GM08714 (cell line): ENCODE measurements at regions not wholly inside any gene's neighbourhood (a gene's known extent, or its start where the extent isn't known, plus 50 kb on each side); places are given as distances from the start of the nearest gene placed in this dataset.
"Not testable (repeated sequence)": the region's sequence is repeated elsewhere in the genome, so short reads cannot be mapped to it uniquely, and the experiment has no call there.

Experiments used
- H3K4me3 ChIP-seq: fragments of 200-500 bp; sonication (Bioruptor generic); 2 replicates; pipeline ENCODE4 v1.5.1; 2014; ENCODE audit warnings: mild to moderate bottlenecking, low read length, inconsistent platforms
- ZNF274 ChIP-seq: IDR thresholded peaks from 2 replicates; pipeline ENCODE4 v1.6.1; 2012; ENCODE audit warnings: mild to moderate bottlenecking, low read depth, low read length

- H3K4me3 ChIP-seq, result no peak overlapping the region
- no peak for TF ChIP-seq ZNF274
Measured at GRCh38 chrX:66961665-66962064, 322.8 kb upstream of the EDA2R start.

- H3K4me3 ChIP-seq, result no peak overlapping the region
- TF ChIP-seq ZNF274, result no peak
Measured at GRCh38 chrX:66931713-66932112, 292.8 kb upstream of the EDA2R start.

GRCh38 chrX:66930516-66930915 lies 291.6 kb upstream of the EDA2R start:
- H3K4me3 ChIP-seq, result not testable (repeated sequence)

DNA sequence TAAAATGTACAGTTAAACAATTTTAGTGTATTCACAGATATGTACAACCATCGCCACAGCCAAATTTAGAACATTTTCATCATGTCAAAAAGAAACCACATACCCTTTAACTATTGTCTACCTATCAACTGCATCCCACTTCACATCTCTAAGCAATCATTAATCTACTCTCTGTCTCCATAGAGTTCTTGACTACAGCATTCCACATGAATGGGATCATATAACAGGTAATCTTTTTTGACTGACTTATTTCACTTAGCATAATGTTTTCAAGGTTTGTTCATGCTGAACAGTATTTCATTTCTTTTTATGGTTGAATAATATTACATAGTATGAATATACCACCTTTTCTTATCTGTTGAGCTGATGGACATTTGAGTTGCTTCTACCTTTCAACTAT lies 281.4 kb upstream of the EDA2R start:
- no peak overlapping the region for H3K4me3 ChIP-seq
- TF ChIP-seq ZNF274, result no peak

GRCh38 chrX:66919280-66919832 lies 280.5 kb upstream of the EDA2R start:
- H3K4me3 ChIP-seq, result no peak overlapping the region
- TF ChIP-seq ZNF274, result no peak

- no peak overlapping the region for H3K4me3 ChIP-seq
- no peak for TF ChIP-seq ZNF274
Measured at GRCh38 chrX:66918511-66918910, 279.6 kb upstream of the EDA2R start.

DNA sequence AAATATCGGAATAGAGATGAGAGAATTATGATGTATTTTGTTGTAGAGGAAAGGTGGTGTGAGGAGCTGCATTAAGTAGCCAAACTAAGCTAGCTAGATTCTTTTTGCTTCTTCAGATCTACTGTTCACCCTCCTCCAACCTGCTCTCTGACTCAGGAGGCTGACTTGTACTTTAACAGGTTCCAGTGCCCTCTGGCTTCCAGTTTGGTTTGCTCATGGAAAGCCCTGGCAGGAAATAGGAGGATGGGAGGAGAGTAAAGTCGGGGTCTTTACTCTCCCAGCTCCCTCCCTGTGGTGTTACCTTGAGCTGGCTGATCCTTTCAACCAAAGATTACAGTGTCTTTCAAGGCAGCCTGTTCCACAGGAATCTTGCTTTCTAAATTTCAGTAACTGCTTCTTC lies 277.0 kb upstream of the EDA2R start:
- H3K4me3 ChIP-seq, result no peak overlapping the region
- no peak for TF ChIP-seq ZNF274

DNA sequence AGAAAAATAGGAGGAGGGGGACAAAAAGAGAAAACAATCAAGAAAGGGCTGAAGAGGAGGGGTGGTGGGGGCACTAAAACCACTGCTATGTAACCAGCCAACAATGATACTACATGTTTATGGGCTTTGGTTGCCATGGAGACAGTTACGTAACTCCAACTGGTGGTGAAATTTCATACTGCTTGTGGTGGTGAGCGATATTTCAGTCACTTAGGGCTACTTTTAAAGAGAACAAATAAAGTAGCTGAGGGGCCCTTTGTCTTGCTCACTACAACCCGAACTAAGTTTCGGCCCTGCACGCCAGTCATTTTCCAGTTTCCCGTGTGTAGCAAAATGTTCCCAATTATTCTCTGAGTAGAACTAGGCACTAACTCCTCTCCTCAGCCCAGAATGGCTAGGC lies 275.2 kb upstream of the EDA2R start:
- no peak overlapping the region for H3K4me3 ChIP-seq
- no peak for TF ChIP-seq ZNF274

GRCh38 chrX:66912417-66912816 lies 273.5 kb upstream of the EDA2R start:
- no peak overlapping the region for H3K4me3 ChIP-seq
- TF ChIP-seq ZNF274, result no peak

GRCh38 chrX:66902081-66902480 lies 263.2 kb upstream of the EDA2R start:
- TF ChIP-seq ZNF274, result no peak
- H3K4me3 ChIP-seq, result no peak overlapping the region

GRCh38 chrX:66900886-66901285 lies 262.0 kb upstream of the EDA2R start:
- TF ChIP-seq ZNF274, result no peak
- H3K4me3 ChIP-seq, result no peak overlapping the region

DNA sequence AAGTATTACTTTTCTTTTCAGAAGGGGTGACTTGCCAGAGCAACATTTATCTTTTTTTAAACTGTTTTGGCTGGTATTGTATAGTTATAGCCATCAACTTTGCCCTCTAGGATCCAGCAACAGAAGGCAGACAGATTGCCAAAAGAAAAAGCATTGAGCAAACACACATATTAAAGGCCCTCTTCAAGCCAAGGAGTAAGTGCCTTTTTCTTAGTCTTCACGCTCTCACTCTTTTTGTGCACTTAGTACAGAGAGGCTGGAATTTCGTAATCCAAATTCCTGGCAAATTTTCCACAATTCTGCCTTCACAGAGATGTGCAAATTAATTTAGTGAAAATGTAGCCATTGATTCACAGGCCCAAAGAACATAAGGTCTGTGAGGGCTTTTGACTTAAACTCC lies 253.1 kb upstream of the EDA2R start:
- no peak overlapping the region for H3K4me3 ChIP-seq
- TF ChIP-seq ZNF274, result no peak

DNA sequence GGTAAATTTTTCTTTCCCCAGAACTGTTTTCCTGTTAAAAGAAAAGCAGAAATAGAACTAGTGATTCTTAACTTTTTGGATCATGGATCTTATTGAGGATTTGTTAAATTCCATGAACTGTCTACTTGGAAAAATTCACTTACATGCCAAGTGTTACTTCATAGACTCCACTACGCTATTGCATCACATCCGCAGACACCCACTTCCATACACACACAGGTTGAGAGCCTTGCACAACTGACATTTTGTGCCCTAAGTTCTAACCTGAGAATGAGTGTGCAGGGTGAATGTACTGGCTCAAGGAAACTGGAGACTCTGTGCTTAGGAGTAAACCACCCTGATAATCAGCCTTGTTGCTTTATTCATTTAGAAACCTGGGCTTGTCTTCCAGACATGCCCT lies 250.5 kb upstream of the EDA2R start:
- no peak overlapping the region for H3K4me3 ChIP-seq
- no peak for TF ChIP-seq ZNF274

DNA sequence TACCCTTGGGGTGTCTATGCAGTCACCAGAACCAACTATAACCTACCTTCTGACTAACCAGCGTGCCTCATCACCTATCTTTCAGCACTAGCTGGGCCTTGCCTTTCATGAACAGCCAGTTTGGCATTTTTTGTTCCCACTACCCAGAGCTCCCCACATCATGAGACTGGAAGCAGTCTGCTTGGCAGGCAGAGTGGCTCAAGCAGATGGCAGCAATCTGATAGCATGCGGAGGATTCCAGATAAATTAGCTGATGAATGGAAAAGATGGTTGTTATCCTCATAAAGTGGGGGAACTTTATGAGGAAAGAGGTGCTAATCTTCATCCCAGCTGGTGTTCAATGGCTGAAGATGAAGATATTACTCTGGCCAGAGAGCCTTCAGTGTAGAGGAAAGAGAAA lies 243.2 kb upstream of the EDA2R start:
- TF ChIP-seq ZNF274, result no peak
- no peak overlapping the region for H3K4me3 ChIP-seq

DNA sequence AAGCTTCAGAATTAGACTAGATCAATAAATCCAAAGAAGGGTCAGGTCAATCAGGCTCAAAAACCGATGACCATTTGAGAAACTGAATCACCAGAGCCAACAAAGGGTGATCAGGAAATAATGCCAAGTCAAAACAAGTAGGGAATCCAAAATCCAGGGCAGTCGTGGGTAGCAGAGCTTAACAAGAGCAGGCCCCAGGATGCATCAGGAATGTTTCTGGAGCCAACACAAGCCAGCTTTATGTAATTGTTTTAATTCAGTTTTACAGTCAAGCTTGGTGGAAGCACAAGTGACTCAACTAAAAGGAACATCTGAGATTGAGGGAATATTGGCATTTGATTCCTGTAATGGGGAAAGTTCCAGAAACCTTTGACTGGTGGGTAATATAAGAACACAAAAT lies 237.9 kb upstream of the EDA2R start:
- no peak for TF ChIP-seq ZNF274
- H3K4me3 ChIP-seq, result no peak overlapping the region

GRCh38 chrX:66872771-66873170 lies 233.9 kb upstream of the EDA2R start:
- no peak for TF ChIP-seq ZNF274
- H3K4me3 ChIP-seq, result no peak overlapping the region
